HFFc6 (cell line): ENCODE measurements at regions not wholly inside any gene's neighbourhood (a gene's known extent, or its start where the extent isn't known, plus 50 kb on each side); places are given as distances from the start of the nearest gene placed in this dataset.

Experiments used
- DNase-seq: peaks from one replicate; pipeline ENCODE4 v3.0.0-alpha.2; 2018
- H3K27ac Mint-ChIP-seq: 2 replicates; pipeline ENCODE4 v1.8.0; 2020; ENCODE audit warnings: mild to moderate bottlenecking, mixed read lengths
- H3K27me3 Mint-ChIP-seq: 2 replicates; pipeline ENCODE4 v1.8.0; 2021; ENCODE audit warnings: mild to moderate bottlenecking, moderate library complexity, mixed read lengths; ENCODE audit not compliant: insufficient read depth
- H3K36me3 Mint-ChIP-seq: 2 replicates; pipeline ENCODE4 v1.8.0; 2021; ENCODE audit warnings: low read depth, mixed read lengths
- H3K4me1 Mint-ChIP-seq: 2 replicates; pipeline ENCODE4 v1.8.0; 2020; ENCODE audit warnings: low read depth, mixed read lengths
- H3K4me3 Mint-ChIP-seq: 2 replicates; pipeline ENCODE4 v1.8.0; 2020; ENCODE audit warnings: mild to moderate bottlenecking, moderate library complexity, mixed read lengths
- H3K9me3 Mint-ChIP-seq: 2 replicates; pipeline ENCODE4 v1.8.0; 2020; ENCODE audit warnings: mild to moderate bottlenecking, mixed read lengths
- TF ChIP-seq, protein P1 (sequence below): fragments of 200-600 bp; sonication (generic); IDR thresholded peaks from 2 replicates; pipeline ENCODE4 v1.5.0; 2021; ENCODE audit warnings: antibody characterized with exemption, mild to moderate bottlenecking

- Mint-ChIP-seq H3K4me1 (no peaks in the 10 kb centered on the region), H3K4me3 (no peak overlapping the region), H3K9me3 (peaks cover 5% of the 10 kb centered on the region; the same call in 1 of the 2 replicates), H3K27ac (no peak overlapping the region), H3K36me3 (no peaks in the 10 kb centered on the region; the same call in 1 of the 2 replicates), H3K27me3 (peaks cover 3% of the 10 kb centered on the region; the same call in 1 of the 2 replicates)
- DNase-seq = no peak
- TF ChIP-seq, protein P1, sequence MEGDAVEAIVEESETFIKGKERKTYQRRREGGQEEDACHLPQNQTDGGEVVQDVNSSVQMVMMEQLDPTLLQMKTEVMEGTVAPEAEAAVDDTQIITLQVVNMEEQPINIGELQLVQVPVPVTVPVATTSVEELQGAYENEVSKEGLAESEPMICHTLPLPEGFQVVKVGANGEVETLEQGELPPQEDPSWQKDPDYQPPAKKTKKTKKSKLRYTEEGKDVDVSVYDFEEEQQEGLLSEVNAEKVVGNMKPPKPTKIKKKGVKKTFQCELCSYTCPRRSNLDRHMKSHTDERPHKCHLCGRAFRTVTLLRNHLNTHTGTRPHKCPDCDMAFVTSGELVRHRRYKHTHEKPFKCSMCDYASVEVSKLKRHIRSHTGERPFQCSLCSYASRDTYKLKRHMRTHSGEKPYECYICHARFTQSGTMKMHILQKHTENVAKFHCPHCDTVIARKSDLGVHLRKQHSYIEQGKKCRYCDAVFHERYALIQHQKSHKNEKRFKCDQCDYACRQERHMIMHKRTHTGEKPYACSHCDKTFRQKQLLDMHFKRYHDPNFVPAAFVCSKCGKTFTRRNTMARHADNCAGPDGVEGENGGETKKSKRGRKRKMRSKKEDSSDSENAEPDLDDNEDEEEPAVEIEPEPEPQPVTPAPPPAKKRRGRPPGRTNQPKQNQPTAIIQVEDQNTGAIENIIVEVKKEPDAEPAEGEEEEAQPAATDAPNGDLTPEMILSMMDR = no peak
These were observed 529.4 kb downstream of the PCDH17 start for GRCh38 chr13:58160980-58161379.

GRCh38 chr13:58165617-58166016, 534.1 kb downstream of the PCDH17 start:
- H3K9me3 Mint-ChIP-seq = peaks cover 10% of the 10 kb centered on the region; the same call in 1 of the 2 replicates
- DNase-seq = no peak

DNA sequence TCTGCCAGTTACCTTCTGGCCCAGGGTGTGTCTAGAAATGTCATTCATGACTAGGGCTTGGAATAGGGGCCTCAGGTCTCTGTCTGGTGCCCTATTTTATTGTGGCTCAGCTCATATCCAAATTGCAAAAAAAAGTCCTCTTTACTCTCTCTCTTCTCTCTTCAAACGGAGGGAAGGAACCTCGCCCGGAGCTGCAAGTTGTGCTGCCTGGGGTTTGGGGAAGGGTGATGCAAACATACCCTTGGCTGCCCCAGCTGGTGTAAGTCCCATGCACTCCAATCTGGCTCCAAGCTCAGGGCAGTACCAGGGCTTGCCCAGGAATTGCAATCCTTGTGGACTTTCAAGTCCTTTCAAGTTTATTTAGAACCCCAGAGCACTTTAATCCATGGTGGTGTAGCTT, 549.6 kb downstream of the PCDH17 start:
- TF ChIP-seq, protein P1 = no peak
- Mint-ChIP-seq H3K4me1 (no peaks in the 10 kb centered on the region), H3K36me3 (no peaks in the 10 kb centered on the region), H3K9me3 (peaks cover 63% of the 10 kb centered on the region), H3K27ac (no peak overlapping the region), H3K4me3 (no peak overlapping the region), H3K27me3 (peaks cover 2% of the 10 kb centered on the region)
- DNase-seq = no peak

More at GRCh38 chr13:58165617-58166016, 534.1 kb downstream of the PCDH17 start:
- H3K36me3 Mint-ChIP-seq = no peaks in the 10 kb centered on the region; the same call in 1 of the 2 replicates
- H3K4me1 Mint-ChIP-seq = no peaks in the 10 kb centered on the region
- H3K4me3 Mint-ChIP-seq = no peak overlapping the region
- TF ChIP-seq, protein P1 = no peak
- peaks cover 3% of the 10 kb centered on the region; the same call in 1 of the 2 replicates for H3K27me3 Mint-ChIP-seq
- no peak overlapping the region for H3K27ac Mint-ChIP-seq

DNA sequence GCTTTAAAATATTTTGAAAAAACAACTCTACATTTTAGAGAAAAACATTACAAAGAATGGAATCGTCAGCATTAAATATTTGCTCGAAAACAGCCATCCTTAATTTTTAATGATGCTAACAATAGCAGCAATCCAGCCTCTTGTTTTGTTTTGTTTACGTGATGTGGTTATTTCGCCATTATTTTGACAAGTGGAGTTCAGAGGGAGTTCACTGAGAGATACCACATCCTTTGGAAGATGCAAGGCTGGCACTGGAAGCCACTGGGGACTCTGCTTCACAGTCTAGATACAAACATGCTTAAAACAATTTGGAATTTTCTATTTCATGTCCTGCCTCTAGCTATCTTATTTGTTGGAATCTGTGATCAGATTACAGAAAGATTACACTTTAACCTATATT, 556.3 kb downstream of the PCDH17 start:
- Mint-ChIP-seq H3K36me3 (no peaks in the 10 kb centered on the region), H3K9me3 (peaks cover 33% of the 10 kb centered on the region), H3K27me3 (no peaks in the 10 kb centered on the region; the same call in 1 of the 2 replicates), H3K4me1 (no peaks in the 10 kb centered on the region), H3K27ac (no peak overlapping the region), H3K4me3 (no peak overlapping the region)
- no peak for DNase-seq
- TF ChIP-seq, protein P1 = no peak

DNA sequence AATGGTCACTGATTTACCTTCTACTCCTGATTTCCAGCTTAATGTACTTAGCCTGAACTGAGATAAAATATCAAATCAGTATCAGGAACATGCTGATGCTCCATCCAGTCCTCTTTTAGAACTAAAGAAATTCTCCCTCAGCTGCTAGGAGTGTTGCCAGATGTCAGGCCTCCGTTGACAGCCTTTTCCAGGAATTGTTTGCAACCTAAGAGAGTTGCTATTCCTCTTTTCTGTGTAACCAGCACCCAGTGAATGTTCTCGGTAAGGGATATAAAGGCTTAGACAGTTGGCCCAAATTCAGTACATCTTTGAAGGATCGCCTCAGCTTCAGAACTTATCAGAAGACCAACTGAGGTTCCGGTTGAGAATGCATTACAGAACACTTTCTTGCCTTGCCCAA, 559.0 kb downstream of the PCDH17 start:
- DNase-seq = no peak
- Mint-ChIP-seq H3K27ac (no peak overlapping the region), H3K9me3 (peaks cover 26% of the 10 kb centered on the region), H3K4me3 (no peak overlapping the region), H3K27me3 (no peaks in the 10 kb centered on the region; the same call in 1 of the 2 replicates), H3K4me1 (no peaks in the 10 kb centered on the region), H3K36me3 (no peaks in the 10 kb centered on the region)
- TF ChIP-seq, protein P1 = no peak

DNA sequence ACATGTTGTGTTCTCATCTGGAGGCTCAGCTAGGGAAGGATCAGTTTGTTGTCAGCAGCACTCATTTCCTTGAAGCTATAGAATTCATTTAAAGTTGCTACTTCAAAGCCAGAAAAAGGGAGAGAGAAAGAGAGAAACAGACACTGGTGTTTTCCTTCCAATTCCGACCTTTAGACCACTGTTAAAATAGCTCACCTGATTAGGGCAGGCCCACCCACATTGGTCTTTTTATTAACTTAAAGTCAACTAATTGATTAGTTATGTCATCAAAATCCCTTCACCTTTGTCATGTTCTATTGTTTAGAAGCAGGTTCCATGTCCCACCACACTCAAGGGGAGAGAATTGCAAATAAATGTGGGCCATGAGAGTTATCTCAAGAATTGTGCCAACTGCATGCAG, 560.2 kb downstream of the PCDH17 start:
- no peak for DNase-seq
- TF ChIP-seq, protein P1 = no peak
- no peaks in the 10 kb centered on the region for H3K4me1 Mint-ChIP-seq
- H3K9me3 Mint-ChIP-seq = peaks cover 22% of the 10 kb centered on the region
- H3K27ac Mint-ChIP-seq = no peak overlapping the region
- no peaks in the 10 kb centered on the region for H3K27me3 Mint-ChIP-seq
- no peaks in the 10 kb centered on the region for H3K36me3 Mint-ChIP-seq
- no peak overlapping the region for H3K4me3 Mint-ChIP-seq
